K562 (cell line): ENCODE measurements at regions not wholly inside any gene's neighbourhood (a gene's known extent, or its start where the extent isn't known, plus 50 kb on each side); places are given as distances from the start of the nearest gene placed in this dataset.
"Not testable (repeated sequence)": the region's sequence is repeated elsewhere in the genome, so short reads cannot be mapped to it uniquely, and the experiment has no call there.

Source experiments
- CC2D1A ChIP-seq: fragments of 450-650 bp; IDR thresholded peaks from 2 replicates; pipeline ENCODE4 v1.6.1; 2017; ENCODE audit warnings: mild to moderate bottlenecking
- EP300 ChIP-seq: IDR thresholded peaks from 2 replicates; pipeline ENCODE4 v1.6.1; 2012; ENCODE audit warnings: low read length, improper control_type of control experiment
- ETV5 ChIP-seq: sonication (generic); formaldehyde crosslinking; IDR thresholded peaks from 2 replicates; pipeline ENCODE4 v1.4.0; 2020; ENCODE audit warnings: low read depth, mild to moderate bottlenecking, missing genetic modification reagents
- EZH2 ChIP-seq: IDR thresholded peaks from 2 replicates; pipeline ENCODE4 v1.6.1; 2012; ENCODE audit warnings: low read depth, mild to moderate bottlenecking, inconsistent platforms, low read length, borderline replicate concordance
- HDAC6 ChIP-seq: IDR thresholded peaks from 2 replicates; pipeline ENCODE4 v1.6.1; 2012; ENCODE audit warnings: low read depth, mild to moderate bottlenecking, control low read depth, inconsistent platforms, low read length, moderate library complexity
- POLR2AphosphoS5 ChIP-seq: IDR thresholded peaks from 2 replicates; pipeline ENCODE4 v1.6.1; 2011; ENCODE audit warnings: mild to moderate bottlenecking, low read depth, low read length, moderate library complexity; ENCODE audit not compliant: control insufficient read depth, insufficient read depth
- ZC3H11A ChIP-seq: IDR thresholded peaks from 2 replicates; pipeline ENCODE4 v1.6.1; 2012; ENCODE audit warnings: low read depth, low read length, improper control_type of control experiment
- TF ChIP-seq, protein P1 (sequence below), 3 experiments: IDR thresholded peaks in 2 of 3; conservative IDR thresholded peaks in 1 of 3; 2 replicates each; pipeline ENCODE4 v1.5.1; 2011 to 2012; ENCODE audit warnings: low read length in 3 of 3, mild to moderate bottlenecking in 3 of 3, control low read depth in 2 of 3, improper control_type of control experiment in 1 of 3, inconsistent platforms in 1 of 3, low read depth in 1 of 3, mixed read lengths in 1 of 3, moderate library complexity in 1 of 3; ENCODE audit not compliant: insufficient read depth in 2 of 3
- TF ChIP-seq, protein P2 (sequence below), 2 experiments: IDR thresholded peaks in 1 of 2; conservative IDR thresholded peaks in 1 of 2; 2 replicates each; pipeline ENCODE4 v1.6.1; 2016; ENCODE audit warnings: low read depth in 2 of 2, mild to moderate bottlenecking in 1 of 2, missing compliant biosample characterization in 1 of 2, missing genetic modification characterization in 1 of 2, moderate library complexity in 1 of 2
- TF ChIP-seq, protein P3 (sequence below): sonication (generic); formaldehyde crosslinking; IDR thresholded peaks from 2 replicates; pipeline ENCODE4 v1.9.0; 2022; ENCODE audit warnings: mild to moderate bottlenecking, missing genetic modification reagents
- TF ChIP-seq, protein P4 (sequence below): sonication (generic); formaldehyde crosslinking; IDR thresholded peaks from 2 replicates; pipeline ENCODE4 v1.8.1; 2023; ENCODE audit warnings: missing genetic modification reagents, mild to moderate bottlenecking, borderline replicate concordance

DNA sequence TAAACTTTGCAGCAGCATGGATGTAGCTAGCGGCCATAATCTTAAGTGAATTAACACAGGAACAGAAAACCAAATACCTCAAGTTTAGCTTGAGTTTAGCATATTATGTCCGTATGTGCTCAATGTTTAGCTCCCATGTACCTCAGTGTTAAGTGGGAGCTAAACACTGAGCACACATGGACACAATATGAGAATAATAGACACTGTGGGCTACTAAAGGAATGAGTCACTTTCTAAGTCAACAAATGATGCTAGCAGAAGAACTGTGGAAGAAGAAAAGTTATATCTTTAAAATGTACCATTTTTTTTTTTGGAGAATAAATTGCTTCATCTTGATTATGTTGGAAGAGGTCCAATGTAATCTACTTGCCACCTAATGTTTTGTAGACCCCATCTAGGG lies 1146.0 kb upstream of the SLC39A10 start:
- TF ChIP-seq, protein P1, sequence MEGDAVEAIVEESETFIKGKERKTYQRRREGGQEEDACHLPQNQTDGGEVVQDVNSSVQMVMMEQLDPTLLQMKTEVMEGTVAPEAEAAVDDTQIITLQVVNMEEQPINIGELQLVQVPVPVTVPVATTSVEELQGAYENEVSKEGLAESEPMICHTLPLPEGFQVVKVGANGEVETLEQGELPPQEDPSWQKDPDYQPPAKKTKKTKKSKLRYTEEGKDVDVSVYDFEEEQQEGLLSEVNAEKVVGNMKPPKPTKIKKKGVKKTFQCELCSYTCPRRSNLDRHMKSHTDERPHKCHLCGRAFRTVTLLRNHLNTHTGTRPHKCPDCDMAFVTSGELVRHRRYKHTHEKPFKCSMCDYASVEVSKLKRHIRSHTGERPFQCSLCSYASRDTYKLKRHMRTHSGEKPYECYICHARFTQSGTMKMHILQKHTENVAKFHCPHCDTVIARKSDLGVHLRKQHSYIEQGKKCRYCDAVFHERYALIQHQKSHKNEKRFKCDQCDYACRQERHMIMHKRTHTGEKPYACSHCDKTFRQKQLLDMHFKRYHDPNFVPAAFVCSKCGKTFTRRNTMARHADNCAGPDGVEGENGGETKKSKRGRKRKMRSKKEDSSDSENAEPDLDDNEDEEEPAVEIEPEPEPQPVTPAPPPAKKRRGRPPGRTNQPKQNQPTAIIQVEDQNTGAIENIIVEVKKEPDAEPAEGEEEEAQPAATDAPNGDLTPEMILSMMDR (IDR thresholded peaks at IDR 0.05 in 2 of 3, conservative IDR thresholded peaks at IDR 0.05 in 1 of 3; ENCODE audit: insufficient read depth in 2 of 3, low read depth in 1 of 3, low read length in 3 of 3): not testable (repeated sequence)
- TF ChIP-seq ZC3H11A; HDAC6; ETV5 (CRISPR knock-in tag); EP300; POLR2AphosphoS5; CC2D1A; EZH2: not testable (repeated sequence)
- TF ChIP-seq, protein P2, sequence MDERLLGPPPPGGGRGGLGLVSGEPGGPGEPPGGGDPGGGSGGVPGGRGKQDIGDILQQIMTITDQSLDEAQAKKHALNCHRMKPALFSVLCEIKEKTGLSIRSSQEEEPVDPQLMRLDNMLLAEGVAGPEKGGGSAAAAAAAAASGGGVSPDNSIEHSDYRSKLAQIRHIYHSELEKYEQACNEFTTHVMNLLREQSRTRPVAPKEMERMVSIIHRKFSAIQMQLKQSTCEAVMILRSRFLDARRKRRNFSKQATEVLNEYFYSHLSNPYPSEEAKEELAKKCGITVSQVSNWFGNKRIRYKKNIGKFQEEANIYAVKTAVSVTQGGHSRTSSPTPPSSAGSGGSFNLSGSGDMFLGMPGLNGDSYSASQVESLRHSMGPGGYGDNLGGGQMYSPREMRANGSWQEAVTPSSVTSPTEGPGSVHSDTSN (CRISPR knock-in tag; IDR thresholded peaks at IDR 0.05; ENCODE audit: low read depth): not testable (repeated sequence)
- TF ChIP-seq, protein P2 (tag; conservative IDR thresholded peaks at IDR 0.05; ENCODE audit: low read depth): not testable (repeated sequence)
- TF ChIP-seq, protein P3, sequence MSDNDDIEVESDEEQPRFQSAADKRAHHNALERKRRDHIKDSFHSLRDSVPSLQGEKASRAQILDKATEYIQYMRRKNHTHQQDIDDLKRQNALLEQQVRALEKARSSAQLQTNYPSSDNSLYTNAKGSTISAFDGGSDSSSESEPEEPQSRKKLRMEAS (CRISPR knock-in tag): not testable (repeated sequence)
- TF ChIP-seq, protein P4, sequence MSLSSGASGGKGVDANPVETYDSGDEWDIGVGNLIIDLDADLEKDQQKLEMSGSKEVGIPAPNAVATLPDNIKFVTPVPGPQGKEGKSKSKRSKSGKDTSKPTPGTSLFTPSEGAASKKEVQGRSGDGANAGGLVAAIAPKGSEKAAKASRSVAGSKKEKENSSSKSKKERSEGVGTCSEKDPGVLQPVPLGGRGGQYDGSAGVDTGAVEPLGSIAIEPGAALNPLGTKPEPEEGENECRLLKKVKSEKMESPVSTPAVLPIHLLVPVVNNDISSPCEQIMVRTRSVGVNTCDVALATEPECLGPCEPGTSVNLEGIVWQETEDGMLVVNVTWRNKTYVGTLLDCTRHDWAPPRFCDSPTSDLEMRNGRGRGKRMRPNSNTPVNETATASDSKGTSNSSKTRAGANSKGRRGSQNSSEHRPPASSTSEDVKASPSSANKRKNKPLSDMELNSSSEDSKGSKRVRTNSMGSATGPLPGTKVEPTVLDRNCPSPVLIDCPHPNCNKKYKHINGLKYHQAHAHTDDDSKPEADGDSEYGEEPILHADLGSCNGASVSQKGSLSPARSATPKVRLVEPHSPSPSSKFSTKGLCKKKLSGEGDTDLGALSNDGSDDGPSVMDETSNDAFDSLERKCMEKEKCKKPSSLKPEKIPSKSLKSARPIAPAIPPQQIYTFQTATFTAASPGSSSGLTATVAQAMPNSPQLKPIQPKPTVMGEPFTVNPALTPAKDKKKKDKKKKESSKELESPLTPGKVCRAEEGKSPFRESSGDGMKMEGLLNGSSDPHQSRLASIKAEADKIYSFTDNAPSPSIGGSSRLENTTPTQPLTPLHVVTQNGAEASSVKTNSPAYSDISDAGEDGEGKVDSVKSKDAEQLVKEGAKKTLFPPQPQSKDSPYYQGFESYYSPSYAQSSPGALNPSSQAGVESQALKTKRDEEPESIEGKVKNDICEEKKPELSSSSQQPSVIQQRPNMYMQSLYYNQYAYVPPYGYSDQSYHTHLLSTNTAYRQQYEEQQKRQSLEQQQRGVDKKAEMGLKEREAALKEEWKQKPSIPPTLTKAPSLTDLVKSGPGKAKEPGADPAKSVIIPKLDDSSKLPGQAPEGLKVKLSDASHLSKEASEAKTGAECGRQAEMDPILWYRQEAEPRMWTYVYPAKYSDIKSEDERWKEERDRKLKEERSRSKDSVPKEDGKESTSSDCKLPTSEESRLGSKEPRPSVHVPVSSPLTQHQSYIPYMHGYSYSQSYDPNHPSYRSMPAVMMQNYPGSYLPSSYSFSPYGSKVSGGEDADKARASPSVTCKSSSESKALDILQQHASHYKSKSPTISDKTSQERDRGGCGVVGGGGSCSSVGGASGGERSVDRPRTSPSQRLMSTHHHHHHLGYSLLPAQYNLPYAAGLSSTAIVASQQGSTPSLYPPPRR (CRISPR knock-in tag): not testable (repeated sequence)
